ENCODE measurements at regions not wholly inside any gene's neighbourhood (a gene's known extent, or its start where the extent isn't known, plus 50 kb on each side); places are given as distances from the start of the nearest gene placed in this dataset.

DNA sequence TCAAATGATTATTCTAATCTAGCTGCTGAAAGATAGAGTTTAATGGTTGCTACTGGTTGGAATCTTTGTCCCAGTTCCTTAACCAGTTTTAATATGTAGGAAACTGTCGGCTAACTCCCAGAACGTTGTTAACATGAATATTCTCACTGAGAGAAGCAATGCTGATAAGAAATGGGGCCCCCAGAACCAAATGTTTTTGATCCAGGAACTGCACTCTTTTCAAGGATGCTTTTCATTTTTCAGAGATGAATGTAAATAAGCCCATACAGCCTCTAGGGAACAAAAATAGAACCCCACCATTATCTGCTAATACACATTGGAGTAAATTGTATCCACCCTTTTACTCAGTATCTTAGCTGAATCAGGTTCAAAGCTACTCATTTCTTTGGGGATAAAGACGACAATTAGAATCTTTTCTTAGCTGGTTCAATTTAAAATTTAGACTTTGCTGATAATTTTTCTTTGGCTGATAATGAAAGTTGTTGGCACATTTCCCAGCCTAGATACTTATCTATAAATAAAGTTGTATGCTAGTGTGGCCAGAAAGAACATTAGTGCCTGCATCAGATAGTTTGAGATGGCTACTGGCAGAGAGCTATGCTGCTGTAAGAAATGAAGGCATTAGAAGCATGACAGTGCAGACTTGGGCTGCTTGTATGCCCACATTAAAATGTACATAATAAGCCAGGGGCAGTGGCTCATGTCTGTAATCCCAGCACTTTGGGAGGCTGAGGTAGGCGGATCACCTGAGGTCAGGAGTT, 323.3 kb upstream of the PDGFD start:
- Histone ChIP-seq H3K27ac (ENCODE audit: low read depth in 1 of 2, low read length in 2 of 2) (no peak overlapping the region), H3K27me3 (ENCODE audit: control insufficient read depth in 1 of 2, insufficient read depth in 2 of 2, low read length in 2 of 2) (no peaks in the 10 kb centered on the region), H3K4me1 (ENCODE audit: insufficient read depth, low read length) (no peaks in the 10 kb centered on the region), H3K36me3 (ENCODE audit: insufficient read depth, low read length) (no peaks in the 10 kb centered on the region), H3K9me3 (ENCODE audit: control insufficient read depth in 1 of 2, insufficient read depth in 1 of 2, low read length in 2 of 2) (peaks cover 4 to 19% of the 10 kb centered on the region in 2 experiments), H3K4me3 (ENCODE audit: low read length) (no peak overlapping the region)
- ATAC-seq (ENCODE audit: poor library complexity) (no peak), DNase-seq (no peak)
- Mint-ChIP-seq H3K27me3 (no peaks in the 10 kb centered on the region), H3K9me3 (peaks cover 13% of the 10 kb centered on the region), H3K4me1 (ENCODE audit: low read depth) (no peaks in the 10 kb centered on the region), H3K36me3 (ENCODE audit: low read depth) (peaks cover 3% of the 10 kb centered on the region), H3K27ac (no peak overlapping the region), H3K4me3 (no peak overlapping the region)
- ChIA-PET POLR2A (no interaction called here), CTCF (no interaction called here)
- TF ChIP-seq, protein P1, sequence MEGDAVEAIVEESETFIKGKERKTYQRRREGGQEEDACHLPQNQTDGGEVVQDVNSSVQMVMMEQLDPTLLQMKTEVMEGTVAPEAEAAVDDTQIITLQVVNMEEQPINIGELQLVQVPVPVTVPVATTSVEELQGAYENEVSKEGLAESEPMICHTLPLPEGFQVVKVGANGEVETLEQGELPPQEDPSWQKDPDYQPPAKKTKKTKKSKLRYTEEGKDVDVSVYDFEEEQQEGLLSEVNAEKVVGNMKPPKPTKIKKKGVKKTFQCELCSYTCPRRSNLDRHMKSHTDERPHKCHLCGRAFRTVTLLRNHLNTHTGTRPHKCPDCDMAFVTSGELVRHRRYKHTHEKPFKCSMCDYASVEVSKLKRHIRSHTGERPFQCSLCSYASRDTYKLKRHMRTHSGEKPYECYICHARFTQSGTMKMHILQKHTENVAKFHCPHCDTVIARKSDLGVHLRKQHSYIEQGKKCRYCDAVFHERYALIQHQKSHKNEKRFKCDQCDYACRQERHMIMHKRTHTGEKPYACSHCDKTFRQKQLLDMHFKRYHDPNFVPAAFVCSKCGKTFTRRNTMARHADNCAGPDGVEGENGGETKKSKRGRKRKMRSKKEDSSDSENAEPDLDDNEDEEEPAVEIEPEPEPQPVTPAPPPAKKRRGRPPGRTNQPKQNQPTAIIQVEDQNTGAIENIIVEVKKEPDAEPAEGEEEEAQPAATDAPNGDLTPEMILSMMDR (IDR thresholded peaks at IDR 0.05) = no peak
- intact Hi-C loops (cut with DNase I, micrococcal nuclease) = no loop called here

DNA sequence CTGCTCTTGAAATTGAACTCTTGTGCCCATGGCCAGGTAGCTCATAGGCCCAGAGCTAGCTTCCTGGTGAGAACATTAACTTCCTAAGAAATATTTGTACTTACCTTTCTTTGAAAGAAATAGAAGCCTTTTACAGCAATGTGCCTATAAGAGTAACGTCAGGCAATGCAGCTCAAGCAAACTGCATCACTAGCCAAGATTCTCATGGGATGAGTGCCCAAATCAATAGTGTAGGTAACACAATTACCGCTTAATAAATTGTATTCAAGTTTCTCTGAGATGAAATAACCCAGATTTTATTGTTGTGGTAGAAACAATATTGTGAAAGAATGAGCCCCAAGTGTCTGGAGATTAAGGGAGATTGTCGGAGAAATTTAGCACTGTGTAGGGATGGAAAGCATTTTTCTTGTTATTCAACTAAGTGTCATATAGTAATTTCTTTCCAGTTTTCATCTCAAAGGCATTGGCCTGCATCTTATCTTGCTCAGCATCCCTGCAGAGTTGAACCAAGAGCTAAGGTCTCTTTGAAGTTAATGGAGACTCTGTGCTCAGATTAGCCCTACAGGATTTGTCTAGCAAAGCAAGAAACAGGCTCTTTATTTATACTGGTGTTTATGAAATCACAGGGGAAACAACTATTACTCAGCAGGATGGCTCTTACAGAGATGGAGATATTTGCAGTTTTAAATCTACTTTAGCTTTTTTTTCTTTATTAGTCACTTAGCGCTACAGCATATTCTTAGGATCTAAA, 321.0 kb upstream of the PDGFD start:
- no peak overlapping the region for H3K4me3 Mint-ChIP-seq
- POLR2A ChIA-PET = no interaction called here
- CTCF ChIA-PET = no interaction called here

DNA sequence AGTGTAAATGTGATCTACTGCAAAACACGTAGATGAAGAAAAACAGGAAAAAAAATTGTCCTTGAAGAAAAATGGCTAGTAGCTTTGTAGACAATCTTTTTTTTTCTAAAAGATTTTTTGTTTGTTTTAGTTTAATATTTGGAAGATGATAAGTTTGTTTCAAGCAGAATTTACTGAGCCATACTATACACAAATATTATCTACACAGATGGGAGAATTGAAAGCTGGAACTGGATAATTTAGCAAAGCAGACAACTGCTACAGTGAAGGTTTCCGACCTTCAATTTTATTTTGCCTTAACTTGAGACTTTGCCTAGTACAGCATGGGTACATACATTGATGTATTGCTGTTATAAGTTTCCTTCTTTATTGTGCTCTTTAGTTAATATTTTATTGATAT, 313.0 kb upstream of the PDGFD start:
- ATAC-seq (ENCODE audit: poor library complexity) = no peak
- TF ChIP-seq, protein P1 (IDR thresholded peaks at IDR 0.05) = no peak
- no peaks in the 10 kb centered on the region for H3K4me1 Mint-ChIP-seq (ENCODE audit: low read depth)

More for the DNA sequence above, 321.0 kb upstream of the PDGFD start:
- Mint-ChIP-seq H3K4me1 (ENCODE audit: low read depth) (no peaks in the 10 kb centered on the region), H3K9me3 (peaks cover 12% of the 10 kb centered on the region), H3K27me3 (no peaks in the 10 kb centered on the region), H3K27ac (no peak overlapping the region), H3K36me3 (ENCODE audit: low read depth) (peaks cover 3% of the 10 kb centered on the region)
- ATAC-seq (ENCODE audit: poor library complexity) (no peak), DNase-seq (no peak)
- H3K27ac ChIP-seq (ENCODE audit: low read depth in 1 of 2, low read length in 2 of 2) = no peak overlapping the region
- intact Hi-C loops (cut with DNase I, micrococcal nuclease) = no loop called here
- H3K4me3 ChIP-seq (ENCODE audit: low read length) = no peak overlapping the region
- H3K9me3 ChIP-seq (ENCODE audit: control insufficient read depth in 1 of 2, insufficient read depth in 1 of 2, low read length in 2 of 2) = peaks cover 0 to 9% of the 10 kb centered on the region in 2 experiments
- no peaks in the 10 kb centered on the region for H3K36me3 ChIP-seq (ENCODE audit: insufficient read depth, low read length)
- H3K27me3 ChIP-seq (ENCODE audit: control insufficient read depth in 1 of 2, insufficient read depth in 2 of 2, low read length in 2 of 2) = no peaks in the 10 kb centered on the region
- TF ChIP-seq, protein P1 (IDR thresholded peaks at IDR 0.05) = no peak
- no peaks in the 10 kb centered on the region for H3K4me1 ChIP-seq (ENCODE audit: insufficient read depth, low read length)

More for the DNA sequence above, 313.0 kb upstream of the PDGFD start:
- no peak overlapping the region for H3K27ac Mint-ChIP-seq
- H3K36me3 Mint-ChIP-seq (ENCODE audit: low read depth) = no peaks in the 10 kb centered on the region
- Histone ChIP-seq H3K4me1 (ENCODE audit: insufficient read depth, low read length) (no peaks in the 10 kb centered on the region), H3K9me3 (ENCODE audit: control insufficient read depth in 1 of 2, insufficient read depth in 1 of 2, low read length in 2 of 2) (no peaks in the 10 kb centered on the region), H3K4me3 (ENCODE audit: low read length) (no peak overlapping the region), H3K27ac (ENCODE audit: low read depth in 1 of 2, low read length in 2 of 2) (no peak overlapping the region), H3K27me3 (ENCODE audit: control insufficient read depth in 1 of 2, insufficient read depth in 2 of 2, low read length in 2 of 2) (no peaks in the 10 kb centered on the region), H3K36me3 (ENCODE audit: insufficient read depth, low read length) (no peaks in the 10 kb centered on the region)
- POLR2A ChIA-PET = no interaction called here
- H3K4me3 Mint-ChIP-seq = no peak overlapping the region
- CTCF ChIA-PET = no interaction called here
- H3K9me3 Mint-ChIP-seq = peaks cover 6% of the 10 kb centered on the region
- no peak for DNase-seq
- H3K27me3 Mint-ChIP-seq = peaks cover 5% of the 10 kb centered on the region
- intact Hi-C loops (cut with DNase I, micrococcal nuclease) = no loop called here

All from CD4-positive, alpha-beta T cell (primary cell).